A549 (cell line): ENCODE measurements at regions not wholly inside any gene's neighbourhood (a gene's known extent, or its start where the extent isn't known, plus 50 kb on each side); places are given as distances from the start of the nearest gene placed in this dataset.

ENCODE experiments used
- CEBPB ChIP-seq, 2 experiments: fragments of >200 bp in 1 of 2; sonication (Bioruptor Twin) in 1 of 2; formaldehyde crosslinking in 1 of 2; IDR thresholded peaks; 2 replicates each; pipeline ENCODE4 v1.6.1; 2012 to 2016
- ESRRA ChIP-seq: fragments of 150-350 bp; IDR thresholded peaks from 2 replicates; pipeline ENCODE4 v1.6.1; 2014; ENCODE audit warnings: mild to moderate bottlenecking, low read length, borderline replicate concordance
- FOSL2 ChIP-seq, 2 experiments: fragments of 450-650 bp in 1 of 2; fragments of >200 bp in 1 of 2; sonication (Bioruptor Twin) in 1 of 2; formaldehyde crosslinking; IDR thresholded peaks; 2 replicates each; pipeline versions ENCODE4 v1.5.0 to v1.6.1; 2016 to 2020; ENCODE audit warnings: mild to moderate bottlenecking in 1 of 2, moderate library complexity in 1 of 2
- JUN ChIP-seq, 2 experiments: fragments of >200 bp; sonication (Bioruptor Twin); formaldehyde crosslinking; IDR thresholded peaks; 2 replicates in 1 of 2; 3 replicates in 1 of 2; pipeline ENCODE4 v1.6.1; 2016 to 2017
- MAFK ChIP-seq: fragments of 450-650 bp; IDR thresholded peaks from 2 replicates; pipeline ENCODE4 v1.6.1; 2014; ENCODE audit not compliant: partially characterized antibody
- MAZ ChIP-seq: fragments of 150-350 bp; IDR thresholded peaks from 2 replicates; pipeline ENCODE4 v1.6.1; 2014; ENCODE audit warnings: antibody characterized with exemption, low read depth, low read length, borderline replicate concordance
- MYC ChIP-seq: IDR thresholded peaks from 2 replicates; pipeline ENCODE4 v1.6.1; 2012; ENCODE audit warnings: mild to moderate bottlenecking, inconsistent platforms, low read length, improper control_type of control experiment, borderline replicate concordance
- POLR2A ChIP-seq: IDR thresholded peaks from 2 replicates; pipeline ENCODE4 v1.6.1; 2012; ENCODE audit warnings: mild to moderate bottlenecking, low read length
- RCOR1 ChIP-seq: fragments of 150-350 bp; IDR thresholded peaks from 2 replicates; pipeline ENCODE4 v1.6.1; 2014; ENCODE audit warnings: antibody characterized with exemption, low read length, low read depth
- SREBF2 ChIP-seq: fragments of 450-650 bp; IDR thresholded peaks from 2 replicates; pipeline ENCODE4 v1.6.1; 2014; ENCODE audit warnings: mild to moderate bottlenecking, moderate library complexity
- TF ChIP-seq, protein P1 (sequence below): fragments of >200 bp; sonication (Bioruptor Twin); formaldehyde crosslinking; IDR thresholded peaks from 3 replicates; pipeline ENCODE4 v1.5.1; 2016
- TF ChIP-seq, protein P2 (sequence below): fragments of 450-650 bp; IDR thresholded peaks from 2 replicates; pipeline ENCODE4 v1.6.1; 2014; ENCODE audit warnings: antibody characterized with exemption
- TF ChIP-seq, protein P3 (sequence below): IDR thresholded peaks from 2 replicates; pipeline ENCODE4 v1.6.1; 2012
- TF ChIP-seq, protein P4 (sequence below): fragments of >200 bp; sonication (Bioruptor Twin); formaldehyde crosslinking; IDR thresholded peaks from 3 replicates; pipeline ENCODE4 v1.6.1; 2016

DNA sequence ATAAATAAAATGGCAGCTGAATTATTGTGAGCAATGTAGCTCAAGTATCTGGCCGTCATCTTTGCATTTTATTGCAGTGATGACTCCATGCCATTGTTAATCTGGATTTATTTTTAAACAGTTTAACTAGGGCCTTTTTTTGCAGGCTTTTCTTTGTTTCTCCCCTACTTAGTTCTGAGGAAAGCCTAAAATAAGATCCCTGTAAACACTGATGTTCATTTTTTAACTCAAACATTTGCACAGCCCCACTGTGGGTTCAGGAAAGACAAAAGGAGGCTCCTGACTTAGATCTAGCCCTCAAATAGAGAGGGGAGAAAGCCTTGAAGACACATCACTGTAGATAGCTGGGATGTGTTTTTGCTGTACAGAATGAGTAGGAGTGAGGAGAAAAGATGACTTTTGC lies 69.2 kb downstream of the PLEKHG1 start:
- TF ChIP-seq MAFK (no peak), FOSL2 (IDR thresholded peaks at IDR 0.05) (no peak), FOSL2 (CRISPR knock-in tag; IDR thresholded peaks at IDR 0.05) (no peak), POLR2A (no peak), JUN (IDR thresholded peaks at IDR 0.05) (no peak), SREBF2 (no peak), MYC (no peak), MAZ (no peak), ESRRA (no peak), RCOR1 (no peak), CEBPB (IDR thresholded peaks at IDR 0.05) (no peak)
- TF ChIP-seq, protein P1, sequence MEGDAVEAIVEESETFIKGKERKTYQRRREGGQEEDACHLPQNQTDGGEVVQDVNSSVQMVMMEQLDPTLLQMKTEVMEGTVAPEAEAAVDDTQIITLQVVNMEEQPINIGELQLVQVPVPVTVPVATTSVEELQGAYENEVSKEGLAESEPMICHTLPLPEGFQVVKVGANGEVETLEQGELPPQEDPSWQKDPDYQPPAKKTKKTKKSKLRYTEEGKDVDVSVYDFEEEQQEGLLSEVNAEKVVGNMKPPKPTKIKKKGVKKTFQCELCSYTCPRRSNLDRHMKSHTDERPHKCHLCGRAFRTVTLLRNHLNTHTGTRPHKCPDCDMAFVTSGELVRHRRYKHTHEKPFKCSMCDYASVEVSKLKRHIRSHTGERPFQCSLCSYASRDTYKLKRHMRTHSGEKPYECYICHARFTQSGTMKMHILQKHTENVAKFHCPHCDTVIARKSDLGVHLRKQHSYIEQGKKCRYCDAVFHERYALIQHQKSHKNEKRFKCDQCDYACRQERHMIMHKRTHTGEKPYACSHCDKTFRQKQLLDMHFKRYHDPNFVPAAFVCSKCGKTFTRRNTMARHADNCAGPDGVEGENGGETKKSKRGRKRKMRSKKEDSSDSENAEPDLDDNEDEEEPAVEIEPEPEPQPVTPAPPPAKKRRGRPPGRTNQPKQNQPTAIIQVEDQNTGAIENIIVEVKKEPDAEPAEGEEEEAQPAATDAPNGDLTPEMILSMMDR = no peak
- TF ChIP-seq, protein P2, sequence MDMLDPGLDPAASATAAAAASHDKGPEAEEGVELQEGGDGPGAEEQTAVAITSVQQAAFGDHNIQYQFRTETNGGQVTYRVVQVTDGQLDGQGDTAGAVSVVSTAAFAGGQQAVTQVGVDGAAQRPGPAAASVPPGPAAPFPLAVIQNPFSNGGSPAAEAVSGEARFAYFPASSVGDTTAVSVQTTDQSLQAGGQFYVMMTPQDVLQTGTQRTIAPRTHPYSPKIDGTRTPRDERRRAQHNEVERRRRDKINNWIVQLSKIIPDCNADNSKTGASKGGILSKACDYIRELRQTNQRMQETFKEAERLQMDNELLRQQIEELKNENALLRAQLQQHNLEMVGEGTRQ = no peak
- TF ChIP-seq, protein P3, sequence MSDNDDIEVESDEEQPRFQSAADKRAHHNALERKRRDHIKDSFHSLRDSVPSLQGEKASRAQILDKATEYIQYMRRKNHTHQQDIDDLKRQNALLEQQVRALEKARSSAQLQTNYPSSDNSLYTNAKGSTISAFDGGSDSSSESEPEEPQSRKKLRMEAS = no peak
- TF ChIP-seq, protein P4, sequence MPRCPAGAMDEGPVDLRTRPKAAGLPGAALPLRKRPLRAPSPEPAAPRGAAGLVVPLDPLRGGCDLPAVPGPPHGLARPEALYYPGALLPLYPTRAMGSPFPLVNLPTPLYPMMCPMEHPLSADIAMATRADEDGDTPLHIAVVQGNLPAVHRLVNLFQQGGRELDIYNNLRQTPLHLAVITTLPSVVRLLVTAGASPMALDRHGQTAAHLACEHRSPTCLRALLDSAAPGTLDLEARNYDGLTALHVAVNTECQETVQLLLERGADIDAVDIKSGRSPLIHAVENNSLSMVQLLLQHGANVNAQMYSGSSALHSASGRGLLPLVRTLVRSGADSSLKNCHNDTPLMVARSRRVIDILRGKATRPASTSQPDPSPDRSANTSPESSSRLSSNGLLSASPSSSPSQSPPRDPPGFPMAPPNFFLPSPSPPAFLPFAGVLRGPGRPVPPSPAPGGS = no peak
